IPS DF 6.9 (cell line): ENCODE measurements at regions not wholly inside any gene's neighbourhood (a gene's known extent, or its start where the extent isn't known, plus 50 kb on each side); places are given as distances from the start of the nearest gene placed in this dataset.

ENCODE experiments used
- DNase-seq: peaks from one replicate; pipeline ENCODE4 v3.0.0-alpha.2; 2013; ENCODE audit warnings: low read depth, low spot score
- H3K27ac ChIP-seq: one replicate; pipeline ENCODE4 v1.5.1; 2013; ENCODE audit warnings: low read length, control low read depth
- H3K27me3 ChIP-seq: 2 replicates; pipeline ENCODE4 v1.6.1; 2013; ENCODE audit warnings: mild to moderate bottlenecking, low read length; ENCODE audit not compliant: control insufficient read depth, insufficient read depth
- H3K36me3 ChIP-seq: 2 replicates; pipeline ENCODE4 v1.6.1; 2013; ENCODE audit warnings: low read length; ENCODE audit not compliant: control insufficient read depth, insufficient read depth
- H3K4me1 ChIP-seq: 2 replicates; pipeline ENCODE4 v1.6.1; 2013; ENCODE audit warnings: low read length; ENCODE audit not compliant: control insufficient read depth, insufficient read depth
- H3K4me3 ChIP-seq: 2 replicates; pipeline ENCODE4 v1.5.1; 2013; ENCODE audit warnings: mild to moderate bottlenecking, low read length
- H3K9me3 ChIP-seq: 2 replicates; pipeline ENCODE4 v1.6.1; 2013; ENCODE audit warnings: low read length, inconsistent platforms; ENCODE audit not compliant: control insufficient read depth, insufficient read depth
- WGBS: extraction: QIAGEN DNeasy Blood & Tissue Kit; methylation state at CpG from one replicate; pipeline ENCODE4 v1.1.7; 2013; ENCODE audit warnings: mixed read lengths, missing lambda C conversion rate; ENCODE audit not compliant: insufficient read length, insufficient coverage; 5-methylcytosine and 5-hydroxymethylcytosine counted together

DNA sequence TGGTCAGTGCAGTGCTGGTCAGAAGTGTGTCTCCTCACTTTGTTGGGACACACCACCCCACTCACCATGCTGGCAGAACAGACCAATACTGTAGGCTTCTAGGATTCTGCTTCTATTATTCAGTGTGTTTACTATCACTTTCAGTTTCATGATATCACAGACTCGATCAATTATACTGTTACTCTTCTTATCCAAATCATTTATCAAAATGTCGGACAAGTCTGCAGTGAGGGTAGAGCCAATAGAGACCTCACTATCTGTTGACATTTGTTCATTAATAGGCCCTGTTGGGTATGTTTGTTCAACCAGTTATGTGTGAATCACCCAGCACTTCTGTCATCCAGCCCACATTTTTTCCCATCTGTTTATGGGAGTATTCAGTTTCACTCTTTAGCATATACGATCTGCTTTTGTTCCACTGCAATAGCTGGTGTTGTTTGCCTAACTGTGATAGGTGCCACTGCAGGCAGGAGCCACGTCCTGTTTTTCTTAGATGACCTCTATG lies 140.1 kb downstream of the NRN1 start:
- Histone ChIP-seq H3K4me3 (no peak overlapping the region), H3K36me3 (no peaks in the 10 kb centered on the region), H3K27ac (no peak overlapping the region), H3K27me3 (no peaks in the 10 kb centered on the region), H3K4me1 (no peaks in the 10 kb centered on the region), H3K9me3 (no peaks in the 10 kb centered on the region)
- DNase-seq: no peak
- WGBS: no CpG with 5 or more reads among the region's 4 CpGs

- Histone ChIP-seq H3K4me1 (no peaks in the 10 kb centered on the region), H3K9me3 (no peaks in the 10 kb centered on the region), H3K27ac (no peak overlapping the region), H3K36me3 (no peaks in the 10 kb centered on the region), H3K4me3 (no peak overlapping the region), H3K27me3 (no peaks in the 10 kb centered on the region)
- DNase-seq: no peak
- no CpG with 5 or more reads among the region's 3 CpGs for WGBS
These were observed 141.2 kb downstream of the NRN1 start for GRCh38 chr6:5865506-5866031.

GRCh38 chr6:5860849-5861248 lies 145.9 kb downstream of the NRN1 start:
- DNase-seq: no peak
- H3K27ac ChIP-seq: no peak overlapping the region
- H3K36me3 ChIP-seq: no peaks in the 10 kb centered on the region
- no peak overlapping the region for H3K4me3 ChIP-seq
- no peaks in the 10 kb centered on the region for H3K4me1 ChIP-seq
- no CpG with 5 or more reads among the region's 5 CpGs for WGBS
- H3K9me3 ChIP-seq: no peaks in the 10 kb centered on the region
- H3K27me3 ChIP-seq: no peaks in the 10 kb centered on the region

- Histone ChIP-seq H3K9me3 (no peaks in the 10 kb centered on the region), H3K27me3 (peaks cover 6% of the 10 kb centered on the region; the same call in 1 of the 2 replicates), H3K4me3 (no peak overlapping the region), H3K27ac (no peak overlapping the region), H3K36me3 (no peaks in the 10 kb centered on the region), H3K4me1 (no peaks in the 10 kb centered on the region)
- DNase-seq: no peak
- WGBS: no CpG with 5 or more reads among the region's 9 CpGs
These were observed 150.8 kb downstream of the NRN1 start for GRCh38 chr6:5855787-5856470.

- DNase-seq: no peak
- Histone ChIP-seq H3K4me3 (no peak overlapping the region), H3K4me1 (peaks cover 3% of the 10 kb centered on the region; the same call in 1 of the 2 replicates), H3K9me3 (no peaks in the 10 kb centered on the region), H3K27me3 (peaks cover 12% of the 10 kb centered on the region), H3K36me3 (no peaks in the 10 kb centered on the region), H3K27ac (no peak overlapping the region)
- WGBS: no CpG with 5 or more reads among the region's 5 CpGs
These were observed 151.8 kb downstream of the NRN1 start for GRCh38 chr6:5854899-5855298.

GRCh38 chr6:5851261-5851757 lies 155.4 kb downstream of the NRN1 start:
- WGBS: no CpG with 5 or more reads among the region's 34 CpGs
- Histone ChIP-seq H3K36me3 (no peaks in the 10 kb centered on the region), H3K4me1 (peaks cover 3% of the 10 kb centered on the region; the same call in 1 of the 2 replicates), H3K27me3 (peaks cover 46% of the 10 kb centered on the region), H3K9me3 (no peaks in the 10 kb centered on the region), H3K27ac (no peak overlapping the region), H3K4me3 (peak overlapping the region; percentile 36; the same call in 1 of the 2 replicates)
- peak; percentile 74 for DNase-seq

- no CpG with 5 or more reads among the region's 16 CpGs for WGBS
- peak; percentile 82 for DNase-seq
- peak overlapping the region; percentile 19; the same call in 1 of the 2 replicates for H3K4me3 ChIP-seq
These were observed 155.9 kb downstream of the NRN1 start for GRCh38 chr6:5850848-5851255.

DNA sequence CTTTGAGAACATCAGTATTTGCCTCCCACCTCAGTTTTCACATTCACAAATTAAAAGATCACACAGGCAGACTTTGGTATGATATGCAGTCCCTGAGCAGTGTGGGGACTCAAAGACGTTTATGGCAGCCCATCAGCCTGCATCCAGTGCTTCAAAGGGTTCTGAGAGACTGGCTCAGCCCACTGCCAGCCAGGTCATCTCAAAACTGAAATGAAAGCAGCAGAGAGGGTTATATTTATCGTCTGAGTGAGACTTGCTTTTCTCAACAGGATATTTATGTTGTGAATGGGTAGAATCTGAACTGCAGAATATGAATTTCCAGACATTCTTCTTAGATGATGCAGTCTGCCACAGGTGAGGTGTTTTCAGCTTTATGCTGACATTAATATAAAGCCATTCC lies 159.8 kb downstream of the NRN1 start:
- Histone ChIP-seq H3K27me3 (peaks cover 47% of the 10 kb centered on the region), H3K36me3 (no peaks in the 10 kb centered on the region), H3K4me3 (no peak overlapping the region), H3K4me1 (peaks cover 3% of the 10 kb centered on the region; the same call in 1 of the 2 replicates), H3K27ac (no peak overlapping the region), H3K9me3 (no peaks in the 10 kb centered on the region; the same call in 1 of the 2 replicates)
- WGBS: no CpG with 5 or more reads among the region's 2 CpGs
- DNase-seq: no peak

More at GRCh38 chr6:5850848-5851255, 155.9 kb downstream of the NRN1 start:
- peaks cover 46% of the 10 kb centered on the region for H3K27me3 ChIP-seq
- H3K36me3 ChIP-seq: no peaks in the 10 kb centered on the region
- peaks cover 3% of the 10 kb centered on the region; the same call in 1 of the 2 replicates for H3K4me1 ChIP-seq
- H3K27ac ChIP-seq: no peak overlapping the region
- H3K9me3 ChIP-seq: no peaks in the 10 kb centered on the region

DNA sequence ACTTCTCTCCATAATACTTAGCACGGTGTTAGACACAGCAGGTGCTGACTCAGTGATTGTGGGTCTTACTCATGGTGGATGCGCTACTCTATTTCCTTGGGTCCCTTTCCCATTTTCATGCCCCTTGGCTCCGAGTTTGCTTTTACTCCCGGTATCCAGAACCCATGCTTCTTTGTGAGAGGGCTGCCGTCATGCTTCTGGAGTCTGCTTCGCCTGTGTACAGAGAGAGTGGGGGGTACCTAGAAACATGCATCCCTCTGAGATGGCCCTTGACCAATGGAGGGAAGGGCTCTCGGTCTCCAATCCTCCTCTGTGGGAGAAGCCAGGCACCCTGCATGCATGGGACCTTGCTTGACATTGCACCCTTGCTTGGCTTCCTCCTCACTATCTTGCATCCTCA lies 160.4 kb downstream of the NRN1 start:
- H3K27me3 ChIP-seq: peaks cover 47% of the 10 kb centered on the region
- H3K9me3 ChIP-seq: no peaks in the 10 kb centered on the region; the same call in 1 of the 2 replicates
- DNase-seq: no peak
- no peak overlapping the region for H3K4me3 ChIP-seq
- no peak overlapping the region for H3K27ac ChIP-seq
- H3K4me1 ChIP-seq: peaks cover 3% of the 10 kb centered on the region; the same call in 1 of the 2 replicates
- no peaks in the 10 kb centered on the region for H3K36me3 ChIP-seq
- WGBS: no CpG with 5 or more reads among the region's 7 CpGs

GRCh38 chr6:5843078-5843477 lies 163.6 kb downstream of the NRN1 start:
- Histone ChIP-seq H3K27me3 (peaks cover 25% of the 10 kb centered on the region), H3K4me3 (no peak overlapping the region), H3K9me3 (no peaks in the 10 kb centered on the region; the same call in 1 of the 2 replicates), H3K36me3 (no peaks in the 10 kb centered on the region), H3K27ac (no peak overlapping the region), H3K4me1 (no peaks in the 10 kb centered on the region)
- DNase-seq: no peak
- no CpG with 5 or more reads among the region's 5 CpGs for WGBS
